ENCODE measurements at regions not wholly inside any gene's neighbourhood (a gene's known extent, or its start where the extent isn't known, plus 50 kb on each side); places are given as distances from the start of the nearest gene placed in this dataset.

- no peak for TF ChIP-seq CTCF (conservative IDR thresholded peaks at IDR 0.05)
- no peak for TF ChIP-seq ZFX (IDR thresholded peaks at IDR 0.05)
Observed at GRCh38 chr14:98233656-98234055, 1038.3 kb downstream of the BCL11B start.
